ENCODE measurements at regions not wholly inside any gene's neighbourhood (a gene's known extent, or its start where the extent isn't known, plus 50 kb on each side); places are given as distances from the start of the nearest gene placed in this dataset.

DNA sequence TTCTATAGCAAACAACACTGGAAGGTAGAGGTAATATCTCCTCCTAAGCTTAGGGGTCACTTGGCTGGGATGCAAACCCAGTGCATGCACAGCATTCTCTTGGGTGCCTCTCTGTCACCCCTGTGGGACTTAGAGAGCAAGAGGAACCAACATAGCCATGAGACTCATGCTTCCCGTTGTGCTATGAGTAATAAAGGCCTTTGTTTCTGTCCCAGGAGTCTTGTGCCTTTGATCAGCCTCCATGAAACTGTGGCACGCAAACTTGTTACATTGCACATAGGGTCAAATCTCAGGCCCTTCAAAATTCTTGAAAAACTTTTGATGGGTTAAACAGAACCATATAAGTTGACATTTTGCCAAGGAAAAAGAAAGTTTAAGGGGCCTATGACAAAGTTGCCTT, 272.8 kb downstream of the TAF11L14 start:
- H3K4me1 Mint-ChIP-seq (ENCODE audit: low read depth) = no peaks in the 10 kb centered on the region
- H3K9me3 Mint-ChIP-seq = peaks cover 23% of the 10 kb centered on the region
- H3K27me3 Mint-ChIP-seq (ENCODE audit: insufficient read depth) = no peaks in the 10 kb centered on the region
- H3K4me3 Mint-ChIP-seq = no peak overlapping the region
- no peak overlapping the region for H3K27ac Mint-ChIP-seq
- no peak for DNase-seq
- no peaks in the 10 kb centered on the region for H3K36me3 Mint-ChIP-seq (ENCODE audit: low read depth)
- TF ChIP-seq, protein P1, sequence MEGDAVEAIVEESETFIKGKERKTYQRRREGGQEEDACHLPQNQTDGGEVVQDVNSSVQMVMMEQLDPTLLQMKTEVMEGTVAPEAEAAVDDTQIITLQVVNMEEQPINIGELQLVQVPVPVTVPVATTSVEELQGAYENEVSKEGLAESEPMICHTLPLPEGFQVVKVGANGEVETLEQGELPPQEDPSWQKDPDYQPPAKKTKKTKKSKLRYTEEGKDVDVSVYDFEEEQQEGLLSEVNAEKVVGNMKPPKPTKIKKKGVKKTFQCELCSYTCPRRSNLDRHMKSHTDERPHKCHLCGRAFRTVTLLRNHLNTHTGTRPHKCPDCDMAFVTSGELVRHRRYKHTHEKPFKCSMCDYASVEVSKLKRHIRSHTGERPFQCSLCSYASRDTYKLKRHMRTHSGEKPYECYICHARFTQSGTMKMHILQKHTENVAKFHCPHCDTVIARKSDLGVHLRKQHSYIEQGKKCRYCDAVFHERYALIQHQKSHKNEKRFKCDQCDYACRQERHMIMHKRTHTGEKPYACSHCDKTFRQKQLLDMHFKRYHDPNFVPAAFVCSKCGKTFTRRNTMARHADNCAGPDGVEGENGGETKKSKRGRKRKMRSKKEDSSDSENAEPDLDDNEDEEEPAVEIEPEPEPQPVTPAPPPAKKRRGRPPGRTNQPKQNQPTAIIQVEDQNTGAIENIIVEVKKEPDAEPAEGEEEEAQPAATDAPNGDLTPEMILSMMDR (IDR thresholded peaks at IDR 0.05) = no peak

DNA sequence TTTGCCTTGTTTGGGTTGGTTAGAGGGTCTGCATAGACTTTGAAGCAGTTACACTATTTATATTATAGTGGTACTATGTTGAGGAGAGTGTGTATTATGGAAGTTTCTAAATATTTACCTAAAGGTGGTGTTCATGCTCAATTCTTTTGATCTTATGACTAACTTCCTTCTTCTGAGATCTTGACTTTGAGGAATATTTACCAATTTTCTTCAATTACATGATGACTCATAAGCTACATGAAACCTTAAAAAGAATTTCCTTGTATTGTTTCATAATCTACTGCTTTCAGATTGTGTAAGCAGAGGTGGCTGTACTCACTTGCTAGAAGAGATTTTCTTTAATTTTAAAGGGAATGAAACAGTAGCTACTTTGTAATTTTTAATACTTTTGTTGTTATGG, 276.1 kb downstream of the TAF11L14 start:
- Mint-ChIP-seq H3K9me3 (peaks cover 20% of the 10 kb centered on the region), H3K4me3 (no peak overlapping the region), H3K4me1 (ENCODE audit: low read depth) (no peaks in the 10 kb centered on the region), H3K27me3 (ENCODE audit: insufficient read depth) (no peaks in the 10 kb centered on the region), H3K36me3 (ENCODE audit: low read depth) (no peaks in the 10 kb centered on the region), H3K27ac (no peak overlapping the region)
- no peak for DNase-seq
- TF ChIP-seq, protein P1 (IDR thresholded peaks at IDR 0.05) = no peak

DNA sequence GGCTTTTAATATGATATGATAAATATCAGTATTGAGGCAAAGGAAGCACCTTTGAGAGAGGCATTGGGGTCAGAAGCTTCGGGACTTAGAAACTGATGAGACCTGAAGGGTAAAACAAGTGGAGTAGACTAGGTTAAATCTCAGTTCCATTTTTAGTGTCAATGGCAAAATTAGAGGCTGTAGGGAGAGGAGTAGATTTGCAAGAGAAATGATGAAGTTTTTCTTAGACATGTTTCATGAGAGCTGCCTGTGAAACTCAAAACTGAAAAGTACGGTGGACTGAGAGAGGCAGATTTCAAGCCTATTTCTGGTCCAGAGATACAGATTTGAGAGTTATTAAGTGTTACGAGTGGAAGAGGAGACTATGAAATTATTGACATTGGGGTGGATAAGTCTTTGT, 278.5 kb downstream of the TAF11L14 start:
- TF ChIP-seq, protein P1 (IDR thresholded peaks at IDR 0.05) = no peak
- no peak overlapping the region for H3K27ac Mint-ChIP-seq
- H3K4me3 Mint-ChIP-seq = no peak overlapping the region
- H3K36me3 Mint-ChIP-seq (ENCODE audit: low read depth) = no peaks in the 10 kb centered on the region
- H3K9me3 Mint-ChIP-seq = peaks cover 22% of the 10 kb centered on the region
- no peaks in the 10 kb centered on the region for H3K27me3 Mint-ChIP-seq (ENCODE audit: insufficient read depth)
- no peak for DNase-seq
- H3K4me1 Mint-ChIP-seq (ENCODE audit: low read depth) = no peaks in the 10 kb centered on the region

DNA sequence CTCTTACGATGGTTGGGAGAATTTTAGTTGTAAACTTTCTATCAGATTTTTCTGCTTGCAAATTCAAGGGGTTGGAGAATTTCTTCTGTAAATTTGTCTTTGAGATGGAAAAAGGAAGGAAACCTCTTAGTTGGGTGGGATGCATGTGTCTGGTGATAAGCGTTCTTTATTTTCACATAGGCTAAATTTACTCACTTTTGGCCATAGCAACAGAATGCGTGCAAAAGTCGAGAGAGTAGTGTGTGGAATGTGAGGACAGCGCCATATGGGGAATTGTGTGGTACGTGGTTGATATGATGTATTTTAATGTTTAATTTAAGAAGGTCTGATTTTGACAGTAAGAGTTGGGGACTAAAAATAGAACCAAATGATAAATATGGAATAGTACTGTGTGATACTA, 282.2 kb downstream of the TAF11L14 start:
- H3K36me3 Mint-ChIP-seq (ENCODE audit: low read depth) = no peaks in the 10 kb centered on the region
- TF ChIP-seq, protein P1 (IDR thresholded peaks at IDR 0.05) = no peak
- H3K27ac Mint-ChIP-seq = no peak overlapping the region
- no peak for DNase-seq
- no peaks in the 10 kb centered on the region for H3K27me3 Mint-ChIP-seq (ENCODE audit: insufficient read depth)
- H3K4me1 Mint-ChIP-seq (ENCODE audit: low read depth) = no peaks in the 10 kb centered on the region
- no peak overlapping the region for H3K4me3 Mint-ChIP-seq
- H3K9me3 Mint-ChIP-seq = peaks cover 18% of the 10 kb centered on the region

DNA sequence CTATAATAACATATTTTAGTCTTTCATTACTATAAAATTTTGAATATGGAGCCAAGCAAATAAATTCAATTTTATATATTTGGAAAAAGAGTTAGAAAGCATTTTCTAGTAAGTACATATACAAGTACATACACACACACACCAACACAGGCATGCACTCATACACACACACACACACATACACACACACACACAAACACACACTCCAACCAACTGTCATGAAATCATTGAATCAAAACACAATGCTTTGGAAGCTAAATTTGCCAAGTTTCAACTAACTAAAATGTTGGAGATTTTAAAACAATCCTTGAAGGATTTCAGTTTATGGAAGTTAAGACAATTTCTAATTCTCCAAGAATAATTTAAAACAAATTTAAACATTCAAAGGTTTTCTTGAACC, 283.2 kb downstream of the TAF11L14 start:
- TF ChIP-seq, protein P1 (IDR thresholded peaks at IDR 0.05) = no peak
- no peak overlapping the region for H3K27ac Mint-ChIP-seq
- no peak overlapping the region for H3K4me3 Mint-ChIP-seq
- no peak for DNase-seq
- H3K9me3 Mint-ChIP-seq = peaks cover 18% of the 10 kb centered on the region
- H3K27me3 Mint-ChIP-seq (ENCODE audit: insufficient read depth) = no peaks in the 10 kb centered on the region
- H3K36me3 Mint-ChIP-seq (ENCODE audit: low read depth) = no peaks in the 10 kb centered on the region
- H3K4me1 Mint-ChIP-seq (ENCODE audit: low read depth) = no peaks in the 10 kb centered on the region
